Activated naive CD4-positive, alpha-beta T cell treated with anti-CD3 and anti-CD28 coated beads, Interleukin-2, amount 50 U/mL, for 16 hours (primary cell): ENCODE measurements at regions not wholly inside any gene's neighbourhood (a gene's known extent, or its start where the extent isn't known, plus 50 kb on each side); places are given as distances from the start of the nearest gene placed in this dataset.

Experiments used
- DNase-seq: peaks from one replicate; pipeline ENCODE4 v3.0.0-alpha.2; 2020

DNA sequence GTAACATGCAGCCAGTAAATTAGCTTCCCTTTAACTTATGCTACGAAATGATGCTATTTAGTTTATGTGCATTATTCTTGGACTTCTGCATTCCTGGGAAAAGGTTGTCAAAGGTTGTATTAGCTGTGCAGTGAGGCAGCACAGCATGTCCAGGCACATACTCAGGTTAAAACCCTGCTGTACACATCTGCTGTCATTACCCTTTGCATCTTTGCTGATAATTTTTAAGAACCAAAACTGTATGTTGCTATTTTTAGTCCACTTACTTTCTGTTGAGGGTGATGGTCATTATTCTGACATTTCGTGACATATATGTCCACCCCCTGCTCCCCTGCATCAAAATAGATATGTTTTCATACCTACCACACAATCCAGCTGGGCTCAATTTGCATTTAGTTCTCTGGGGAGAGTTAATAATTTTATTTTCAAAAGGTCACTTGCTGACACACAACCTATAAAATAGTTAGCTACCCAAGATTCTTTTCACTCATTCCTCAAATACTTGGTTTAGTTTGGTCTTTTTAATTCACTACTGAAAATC is 142.5 kb upstream of the SPACA1 start:
- DNase-seq, result no peak

- DNase-seq, result no peak
Observed at GRCh38 chr6:87904011-87904410, 143.6 kb upstream of the SPACA1 start.

DNA sequence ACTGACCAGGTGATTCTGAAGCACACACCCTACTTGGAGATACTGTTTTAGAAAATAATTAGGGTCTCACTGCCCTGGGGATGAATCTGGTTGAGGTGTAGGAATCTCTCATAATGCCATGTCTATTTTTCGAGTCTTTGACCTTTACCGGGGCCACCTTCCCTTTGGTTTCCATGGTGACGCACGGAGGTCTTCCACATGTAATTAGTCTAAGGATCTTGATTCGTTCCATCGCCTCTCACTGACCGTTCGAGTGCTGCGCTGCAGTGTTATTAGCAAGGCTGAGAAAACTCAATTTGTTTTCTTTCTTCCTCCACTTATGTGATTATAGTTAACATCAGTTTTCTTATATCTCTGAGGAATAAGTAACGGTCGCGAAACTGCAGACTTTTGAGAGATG is 144.3 kb upstream of the SPACA1 start:
- no peak for DNase-seq

DNA sequence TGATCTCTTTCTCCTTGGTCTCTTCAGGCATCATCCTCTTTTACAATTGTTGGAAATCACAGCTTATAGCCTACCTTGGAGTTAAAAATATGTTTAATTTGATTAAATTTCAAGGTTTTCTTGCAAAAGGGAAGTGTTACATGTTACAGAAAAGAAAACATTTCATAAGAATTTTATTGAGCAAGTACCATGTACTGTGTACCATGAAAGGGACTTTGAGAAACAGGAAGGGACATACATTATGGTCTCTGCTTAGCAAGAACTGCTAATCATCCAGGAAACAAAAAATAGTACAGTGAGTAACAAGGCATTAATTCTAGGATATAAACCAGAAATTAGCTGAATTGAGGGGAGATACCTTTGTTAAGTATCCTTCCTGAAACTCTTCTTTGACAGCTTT is 145.3 kb upstream of the SPACA1 start:
- DNase-seq, result no peak

- no peak for DNase-seq
Observed at GRCh38 chr6:87901613-87902012, 146.0 kb upstream of the SPACA1 start.

DNA sequence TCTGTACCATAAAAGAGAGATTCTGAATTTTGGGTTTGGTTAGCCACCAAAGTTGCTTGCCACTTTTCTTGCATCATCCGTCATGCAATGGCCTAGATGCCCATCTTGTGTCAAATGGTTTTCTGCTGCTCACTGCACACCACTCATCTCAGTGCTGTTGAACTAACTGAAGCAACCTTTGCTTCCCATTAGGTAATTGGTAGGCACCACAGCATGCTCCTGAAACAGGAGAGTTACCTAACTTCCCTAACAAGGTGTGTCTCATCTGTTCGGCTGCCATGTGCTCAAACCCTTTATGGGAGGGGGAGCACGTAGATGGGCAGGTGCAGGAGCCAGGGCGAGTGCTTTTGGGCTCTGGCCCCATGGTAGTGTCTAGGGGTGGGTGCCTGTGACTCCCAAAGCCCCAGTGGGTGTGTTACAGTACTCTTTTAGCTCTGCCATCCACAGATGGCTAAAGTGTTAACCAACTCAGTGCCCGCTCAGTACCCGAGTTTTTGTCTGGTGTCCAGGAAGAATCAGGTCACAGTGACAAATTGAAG is 147.4 kb upstream of the SPACA1 start:
- no peak for DNase-seq

DNA sequence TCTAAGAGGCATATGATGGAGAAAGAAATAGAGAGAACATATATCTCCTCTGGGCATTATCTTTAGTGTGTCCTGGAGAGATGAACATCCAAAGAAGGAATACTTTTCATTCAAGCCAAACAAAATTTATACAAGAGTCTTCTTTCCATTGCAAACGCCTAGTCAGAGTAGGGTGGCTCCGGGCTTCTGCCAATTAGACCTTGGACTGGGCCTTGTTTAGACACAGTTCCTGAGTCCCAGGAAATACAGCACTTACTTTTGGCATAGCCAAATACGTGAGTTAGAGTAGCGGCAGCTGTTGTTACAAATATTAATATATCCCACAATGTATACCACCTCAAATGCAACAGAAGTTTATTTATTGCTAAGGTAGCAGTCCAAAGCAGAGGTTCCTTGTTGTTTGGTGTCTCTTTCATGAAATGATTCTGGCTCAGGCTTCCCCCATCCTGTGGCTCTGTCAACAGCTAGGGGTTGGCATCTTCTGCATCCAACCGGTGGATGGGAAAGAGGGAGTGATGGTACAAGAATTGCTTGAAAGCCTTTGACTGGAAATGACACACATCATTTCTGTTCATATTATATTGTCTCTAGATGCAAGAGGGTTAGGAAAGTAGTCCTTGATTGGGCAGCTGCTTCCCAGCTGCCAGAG is 148.0 kb upstream of the SPACA1 start:
- no peak for DNase-seq

GRCh38 chr6:87897663-87898062 is 150.0 kb upstream of the SPACA1 start:
- no peak for DNase-seq

DNA sequence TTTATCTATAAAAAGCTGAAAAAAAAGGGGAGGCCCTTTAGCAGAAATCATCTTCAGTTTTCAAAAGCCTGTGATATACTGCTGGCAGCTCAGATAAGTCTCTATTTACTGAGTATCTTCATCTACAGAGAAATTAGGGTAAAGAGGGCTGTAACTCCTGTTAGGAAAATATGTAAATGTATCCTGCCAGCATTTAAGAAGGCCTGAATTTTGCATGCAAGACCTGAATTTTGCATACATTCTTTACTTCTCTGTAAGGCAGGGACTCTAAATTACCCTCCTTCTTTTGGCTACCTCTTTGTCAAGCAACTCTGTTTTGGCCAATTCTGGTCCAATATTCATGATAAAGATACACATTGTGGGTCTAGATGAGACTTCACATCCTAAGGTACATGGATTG is 150.6 kb upstream of the SPACA1 start:
- no peak for DNase-seq

DNA sequence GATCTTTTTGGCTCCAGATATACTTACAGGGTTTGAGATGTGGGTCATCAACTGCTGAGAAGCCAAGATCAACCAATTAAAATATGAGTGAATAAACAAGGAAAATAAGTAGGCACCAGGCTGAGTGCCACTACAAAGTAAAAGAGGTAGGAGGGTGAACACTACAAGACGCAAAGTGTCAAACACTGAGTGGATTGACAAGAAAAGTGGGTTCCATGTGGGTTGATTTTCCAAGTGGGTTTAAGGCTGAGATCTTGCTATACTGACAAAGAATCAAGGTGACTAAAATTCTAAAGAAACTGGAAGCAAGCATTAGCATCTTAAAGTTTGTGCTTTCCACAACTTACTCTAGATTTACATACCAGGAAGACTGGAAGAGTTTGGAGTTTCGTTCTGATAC is 160.4 kb upstream of the SPACA1 start:
- no peak for DNase-seq

DNA sequence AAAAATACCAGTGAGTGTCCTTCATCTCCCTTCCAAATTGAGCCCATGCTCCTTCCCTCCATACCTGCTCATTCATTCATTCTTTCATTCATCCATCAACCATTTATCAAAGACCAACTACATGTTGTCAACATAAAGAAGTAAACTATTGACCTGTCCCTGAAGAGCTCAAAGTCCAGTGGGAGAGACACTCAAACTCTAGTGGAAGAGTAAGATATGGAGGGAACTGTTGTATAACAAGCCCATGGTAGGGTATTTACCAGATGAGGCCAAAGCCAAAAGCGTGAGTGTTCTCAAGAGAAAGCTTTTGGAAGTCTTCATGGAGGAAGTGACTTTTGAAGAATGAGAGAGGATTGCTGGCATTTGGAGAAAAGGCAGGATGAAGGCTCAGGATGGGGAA is 163.4 kb upstream of the SPACA1 start:
- no peak for DNase-seq

DNA sequence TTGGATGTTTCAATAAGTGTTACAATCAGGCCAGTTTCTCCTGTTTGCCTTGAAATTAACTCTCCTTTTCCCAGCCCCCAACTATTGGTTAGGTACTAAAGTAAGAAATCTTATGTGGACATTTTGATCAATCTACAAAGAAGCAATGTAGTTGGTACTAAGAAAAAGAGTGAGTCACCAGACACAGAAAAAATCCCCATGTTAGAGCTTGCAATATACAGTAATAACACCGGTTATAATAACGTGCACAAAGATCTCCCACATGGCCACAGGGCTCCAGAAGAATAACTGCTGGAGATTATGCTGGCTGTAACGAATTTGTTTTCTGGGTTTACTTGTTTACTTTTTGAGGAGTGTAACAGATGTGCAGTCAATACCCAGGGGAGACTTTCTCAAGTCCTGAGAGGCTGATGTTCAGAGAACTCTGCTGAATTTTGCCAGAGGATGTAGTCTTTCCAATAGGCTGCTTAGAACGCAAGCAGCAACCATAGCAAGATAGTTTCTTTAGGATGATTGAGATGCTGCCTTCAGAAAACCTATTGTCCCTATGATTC is 166.2 kb upstream of the SPACA1 start:
- DNase-seq, result no peak

GRCh38 chr6:87879132-87879861 is 168.3 kb upstream of the SPACA1 start:
- DNase-seq, result no peak

- DNase-seq, result no peak
Observed at GRCh38 chr6:87875781-87876180, 171.9 kb upstream of the SPACA1 start.

DNA sequence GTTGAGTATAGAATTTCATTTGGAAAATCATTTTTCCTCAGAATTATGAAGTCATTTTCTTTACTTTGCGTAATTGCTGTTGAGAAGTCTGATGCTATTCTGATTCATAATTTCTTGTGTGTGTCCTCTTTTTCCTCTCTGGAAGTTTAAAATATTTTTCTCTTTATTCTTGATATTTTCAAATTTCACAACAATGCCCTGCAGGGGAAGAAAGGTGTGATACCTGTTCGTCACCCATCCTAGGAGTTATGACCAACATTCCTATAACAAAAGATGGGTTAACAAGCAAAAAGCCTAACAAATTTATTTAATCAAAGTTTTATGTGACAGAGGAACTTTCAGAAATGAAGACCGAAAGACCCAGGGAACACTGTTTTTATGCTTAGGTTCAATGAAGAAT is 171.5 kb upstream of the AKIRIN2 start:
- DNase-seq, result no peak

DNA sequence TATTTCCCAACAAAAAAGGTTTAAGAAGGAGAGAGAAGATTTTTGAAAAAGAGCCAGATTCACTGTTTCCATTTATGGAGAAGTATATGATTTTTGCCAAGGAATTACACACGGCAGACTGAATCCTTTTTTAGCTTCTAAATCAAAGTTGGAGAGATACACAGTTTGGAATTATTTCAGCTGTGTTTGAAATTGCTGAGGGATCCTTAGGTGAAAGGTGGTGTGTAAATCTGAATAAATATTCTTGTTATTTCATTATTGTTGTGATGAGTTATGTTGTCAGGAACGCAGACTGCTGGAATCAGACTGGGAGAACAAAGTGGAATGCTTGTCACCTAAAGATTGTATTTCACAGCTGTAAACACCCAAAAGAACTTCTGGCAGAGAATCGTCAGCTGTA is 168.5 kb upstream of the AKIRIN2 start:
- DNase-seq, result no peak

- no peak for DNase-seq
Observed at GRCh38 chr6:87869064-87869905, 167.3 kb upstream of the AKIRIN2 start.

- no peak for DNase-seq
Observed at GRCh38 chr6:87860902-87861301, 158.9 kb upstream of the AKIRIN2 start.

- DNase-seq, result no peak
Observed at GRCh38 chr6:87858440-87858839, 156.4 kb upstream of the AKIRIN2 start.

GRCh38 chr6:87851674-87852299 is 149.8 kb upstream of the AKIRIN2 start:
- DNase-seq, result no peak

DNA sequence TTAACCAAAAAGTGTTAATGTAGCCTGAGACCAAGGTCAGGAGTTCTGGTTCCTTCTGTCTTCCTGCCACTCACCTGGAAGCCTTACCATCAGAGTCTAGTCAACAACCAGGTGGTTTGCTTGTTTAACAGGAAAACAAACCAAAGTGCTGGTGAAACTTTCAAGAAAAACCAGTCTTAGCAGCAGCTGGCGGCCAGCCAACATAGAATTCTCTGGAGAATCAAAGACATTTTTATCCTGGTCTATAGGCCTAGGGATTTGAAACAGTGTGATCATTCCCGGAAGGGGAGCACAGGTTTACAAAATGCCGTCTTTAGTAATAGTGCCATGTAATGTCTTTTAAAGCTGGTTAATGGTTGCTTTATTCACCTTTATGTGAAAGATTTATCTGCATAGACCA is 146.6 kb upstream of the AKIRIN2 start:
- no peak for DNase-seq

GRCh38 chr6:87847830-87848210 is 145.8 kb upstream of the AKIRIN2 start:
- DNase-seq, result no peak
